Stimulated activated naive CD8-positive, alpha-beta T cell treated with anti-CD3 and anti-CD28 coated beads, Interleukin-15, amount 100 ng/mL, for 72 hours (primary cell): ENCODE measurements at regions not wholly inside any gene's neighbourhood (a gene's known extent, or its start where the extent isn't known, plus 50 kb on each side); places are given as distances from the start of the nearest gene placed in this dataset.
"Not testable (repeated sequence)": the region's sequence is repeated elsewhere in the genome, so short reads cannot be mapped to it uniquely, and the experiment has no call there.

Experiments used
- ATAC-seq: fragments of 150-1000 bp; cut with Tn5 transposase; 2 replicates; pipeline ENCODE4 v1.10.0; 2021; ENCODE audit warnings: mild to moderate bottlenecking, moderate library complexity
- DNase-seq, 2 donors: peaks; one replicate each; pipeline ENCODE4 v3.0.0; 2021 to 2022
- H3K27ac Mint-ChIP-seq, 2 donors: one replicate each; pipeline ENCODE4 v1.8.0; 2022; ENCODE audit warnings: mild to moderate bottlenecking in 2 of 2, mixed read lengths in 2 of 2, moderate library complexity in 2 of 2
- H3K27me3 Mint-ChIP-seq: one replicate; pipeline ENCODE4 v1.8.0; 2022; ENCODE audit warnings: mixed read lengths
- H3K4me1 Mint-ChIP-seq: one replicate; pipeline ENCODE4 v1.8.0; 2022; ENCODE audit warnings: mild to moderate bottlenecking, mixed read lengths
- H3K4me3 Mint-ChIP-seq, 2 donors: one replicate each; pipeline ENCODE4 v1.8.0; 2022; ENCODE audit warnings: mild to moderate bottlenecking in 2 of 2, mixed read lengths in 2 of 2, moderate library complexity in 1 of 2
- H3K9me3 Mint-ChIP-seq, 2 donors: one replicate each; pipeline ENCODE4 v1.8.0; 2022; ENCODE audit warnings: mixed read lengths in 2 of 2

DNA sequence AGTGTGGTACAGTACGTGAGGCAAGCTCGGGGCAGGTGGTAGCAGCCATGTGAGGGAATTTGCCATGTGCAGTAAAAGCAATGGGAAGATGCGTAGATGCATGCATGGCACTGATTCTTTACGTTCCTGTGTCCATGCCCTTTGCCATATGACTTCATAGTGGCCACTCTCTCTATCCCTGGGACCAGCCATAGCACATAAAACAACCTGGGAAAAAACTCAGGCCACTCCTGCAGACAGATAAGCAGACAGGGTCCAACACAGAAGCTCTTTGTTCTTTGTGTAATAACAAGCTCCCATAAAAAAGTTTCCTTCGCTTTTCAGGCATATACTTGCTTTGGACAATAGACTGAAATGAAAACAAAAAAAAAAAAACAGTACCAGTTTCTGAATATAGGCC, 622.4 kb upstream of the POM121L12 start:
- Mint-ChIP-seq H3K9me3 (peaks cover 0 to 7% of the 10 kb centered on the region in 2 donors), H3K4me1 (no peaks in the 10 kb centered on the region), H3K27me3 (no peaks in the 10 kb centered on the region), H3K27ac (no peak overlapping the region), H3K4me3 (no peak overlapping the region)
- DNase-seq: no peak
- ATAC-seq: no peak

DNA sequence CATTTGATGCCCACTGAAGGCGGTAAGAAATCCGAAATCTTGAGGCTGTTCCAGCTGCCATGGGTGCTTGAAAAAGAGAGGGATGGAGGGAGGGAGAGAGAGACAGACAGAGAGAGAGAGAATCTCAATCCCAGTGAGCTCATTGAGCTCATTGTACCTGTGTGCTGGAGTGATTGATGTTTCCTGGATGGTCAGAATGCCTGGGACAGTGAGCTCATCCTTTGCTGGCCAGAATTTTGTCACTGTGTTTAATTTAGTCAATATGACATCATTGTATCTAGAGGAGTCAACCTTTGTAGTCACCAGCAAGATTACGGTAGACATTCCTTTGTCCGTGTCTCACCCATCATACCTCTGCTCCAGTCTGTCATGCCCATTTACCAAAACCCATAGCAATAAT, 625.4 kb upstream of the POM121L12 start:
- no peak overlapping the region for H3K4me3 Mint-ChIP-seq
- no peak for DNase-seq
- H3K27me3 Mint-ChIP-seq: no peaks in the 10 kb centered on the region

DNA sequence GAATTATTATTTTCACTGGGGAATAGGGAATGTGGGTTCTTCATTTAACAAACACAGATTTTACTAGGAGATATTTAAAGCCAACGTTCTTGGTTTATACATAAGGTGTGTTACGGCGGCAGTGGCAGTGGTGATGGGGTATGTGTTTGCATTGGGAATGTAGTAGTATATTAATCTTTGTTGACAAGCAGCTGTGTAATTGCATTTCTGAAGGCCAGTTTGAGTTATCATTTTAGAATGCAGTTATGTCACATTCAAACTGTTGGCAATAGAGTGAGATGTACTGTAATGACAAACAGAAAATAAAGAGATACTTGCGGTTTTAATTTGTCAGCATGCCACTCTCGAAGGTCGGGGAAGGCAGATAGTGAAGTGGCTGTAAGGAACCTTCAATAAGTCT, 628.6 kb upstream of the POM121L12 start:
- Mint-ChIP-seq H3K27me3 (no peaks in the 10 kb centered on the region), H3K9me3 (peaks cover 0 to 7% of the 10 kb centered on the region in 2 donors), H3K4me3 (no peak overlapping the region), H3K4me1 (no peaks in the 10 kb centered on the region), H3K27ac (no peak overlapping the region)
- DNase-seq: no peak
- ATAC-seq: no peak

More for the DNA sequence above, 625.4 kb upstream of the POM121L12 start:
- no peaks in the 10 kb centered on the region for H3K4me1 Mint-ChIP-seq
- peaks cover 0 to 7% of the 10 kb centered on the region in 2 donors for H3K9me3 Mint-ChIP-seq
- no peak overlapping the region for H3K27ac Mint-ChIP-seq
- no peak for ATAC-seq

DNA sequence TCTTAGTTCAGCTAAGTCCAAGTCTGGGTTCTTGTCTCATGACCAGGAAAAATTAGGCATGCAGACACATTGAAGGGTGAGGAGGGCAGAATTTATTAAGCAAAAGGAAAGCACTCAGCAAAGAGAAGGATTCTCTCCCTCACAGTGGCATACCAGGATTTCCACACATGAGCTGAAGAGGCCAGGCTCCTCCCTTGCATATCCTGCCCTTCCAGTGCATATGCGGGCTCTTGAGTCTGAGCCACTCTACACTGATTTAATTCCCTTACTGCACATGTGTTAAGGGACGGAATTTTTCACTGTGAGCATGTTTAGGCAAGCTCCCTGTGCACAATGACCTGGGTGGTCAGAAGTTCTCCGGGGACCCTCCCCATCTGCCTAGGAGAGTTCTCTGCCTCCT, 652.7 kb upstream of the POM121L12 start:
- no peak for ATAC-seq

DNA sequence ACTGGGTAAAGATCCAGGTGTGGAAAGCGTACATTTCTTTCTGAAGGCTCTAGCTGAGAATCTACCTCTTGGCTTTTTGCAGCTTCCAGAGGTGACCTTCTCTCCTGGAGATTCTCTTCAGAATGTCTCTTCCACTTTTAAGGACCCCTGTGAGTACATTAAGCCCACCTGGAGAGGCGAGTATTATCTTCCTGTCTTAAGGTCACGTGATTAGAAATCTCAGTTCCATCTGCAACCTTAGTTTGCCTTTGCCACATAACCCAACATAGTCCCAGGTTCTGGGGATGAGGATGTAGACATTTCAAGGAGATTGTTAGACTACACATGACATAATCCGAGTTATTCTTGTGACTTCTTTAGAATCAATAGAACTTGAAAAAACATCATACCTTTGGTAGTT, 665.5 kb upstream of the POM121L12 start:
- ATAC-seq (no peak), DNase-seq (no peak)
- Mint-ChIP-seq H3K9me3 (no peaks in the 10 kb centered on the region), H3K4me1 (no peaks in the 10 kb centered on the region), H3K27ac (no peak overlapping the region), H3K27me3 (no peaks in the 10 kb centered on the region), H3K4me3 (no peak overlapping the region)

More for the DNA sequence above, 652.7 kb upstream of the POM121L12 start:
- Mint-ChIP-seq H3K27ac (no peak overlapping the region), H3K27me3 (no peaks in the 10 kb centered on the region), H3K4me3 (no peak overlapping the region), H3K9me3 (peaks cover 0 to 14% of the 10 kb centered on the region in 2 donors), H3K4me1 (no peaks in the 10 kb centered on the region)
- no peak for DNase-seq

DNA sequence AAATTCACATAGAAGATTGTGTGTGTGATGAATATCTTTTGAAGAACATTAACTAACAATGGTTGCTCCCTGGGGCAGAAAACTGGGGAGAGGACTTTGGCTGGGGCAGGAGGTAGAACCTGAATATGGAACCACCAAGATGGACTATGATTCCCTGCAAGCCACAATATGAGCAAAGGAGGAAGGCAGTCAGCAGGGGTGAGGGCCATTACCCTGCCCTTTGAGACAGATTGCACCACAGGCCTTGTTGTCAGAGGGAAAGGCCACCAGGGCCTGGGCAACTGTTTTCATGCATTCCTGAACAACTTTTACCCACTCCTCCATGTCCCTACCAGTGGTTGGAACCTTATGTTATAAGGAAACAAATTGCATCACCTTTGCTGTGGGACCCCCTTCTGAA, 670.1 kb upstream of the POM121L12 start:
- no peak overlapping the region for H3K27ac Mint-ChIP-seq
- peaks cover 0 to 3% of the 10 kb centered on the region in 2 donors for H3K9me3 Mint-ChIP-seq
- no peak overlapping the region for H3K4me3 Mint-ChIP-seq
- H3K27me3 Mint-ChIP-seq: no peaks in the 10 kb centered on the region
- H3K4me1 Mint-ChIP-seq: no peaks in the 10 kb centered on the region
- DNase-seq (no peak), ATAC-seq (no peak)

DNA sequence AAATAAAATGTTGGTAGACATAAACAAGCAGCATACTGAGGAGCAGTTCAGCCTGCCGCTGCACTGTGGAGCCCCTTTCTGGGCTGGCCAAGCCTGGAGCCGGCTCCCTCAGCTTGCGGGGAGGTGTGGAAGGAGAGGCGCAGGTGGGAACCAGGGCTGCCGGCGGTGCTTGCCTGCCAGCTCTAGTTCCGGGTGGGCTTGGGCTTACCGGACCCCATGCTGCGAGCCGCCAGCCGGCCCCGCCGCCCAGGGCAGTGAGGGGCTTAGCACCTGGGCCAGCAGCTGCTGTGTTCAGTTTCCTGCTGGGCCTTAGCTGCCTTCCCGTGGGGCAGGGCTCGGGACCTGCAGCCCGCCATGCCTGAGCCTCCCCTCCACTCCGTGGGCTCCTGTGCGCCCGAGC, 672.9 kb upstream of the POM121L12 start:
- ATAC-seq: no peak
- H3K9me3 Mint-ChIP-seq: peaks cover 0 to 3% of the 10 kb centered on the region in 2 donors
- H3K4me3 Mint-ChIP-seq: no peak overlapping the region
- H3K27ac Mint-ChIP-seq: no peak overlapping the region
- DNase-seq: no peak
- no peaks in the 10 kb centered on the region for H3K4me1 Mint-ChIP-seq
- no peaks in the 10 kb centered on the region for H3K27me3 Mint-ChIP-seq

DNA sequence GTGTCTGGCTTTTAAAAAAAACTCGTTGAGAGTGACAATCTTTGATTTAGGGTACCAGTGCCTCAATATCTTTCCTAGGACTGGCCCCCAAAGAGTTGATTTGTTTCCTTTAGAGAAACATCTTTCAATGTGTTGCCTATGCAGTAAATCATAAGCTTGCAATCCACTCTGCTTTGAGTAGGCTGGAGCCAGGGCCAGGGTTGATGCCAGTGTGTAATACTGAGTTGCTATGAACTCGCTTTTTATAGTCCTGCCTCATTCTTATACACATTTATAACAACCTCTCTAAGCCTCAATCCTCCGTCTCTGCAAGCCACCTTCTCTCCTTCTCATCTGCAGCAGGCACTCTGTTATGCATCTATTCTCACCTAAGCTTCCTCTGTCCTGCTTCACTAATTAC, 674.9 kb upstream of the POM121L12 start:
- no peak overlapping the region for H3K4me3 Mint-ChIP-seq
- DNase-seq (no peak), ATAC-seq (no peak)
- H3K4me1 Mint-ChIP-seq: no peaks in the 10 kb centered on the region
- H3K9me3 Mint-ChIP-seq: peaks cover 0 to 9% of the 10 kb centered on the region in 2 donors
- no peaks in the 10 kb centered on the region for H3K27me3 Mint-ChIP-seq
- H3K27ac Mint-ChIP-seq: no peak overlapping the region

DNA sequence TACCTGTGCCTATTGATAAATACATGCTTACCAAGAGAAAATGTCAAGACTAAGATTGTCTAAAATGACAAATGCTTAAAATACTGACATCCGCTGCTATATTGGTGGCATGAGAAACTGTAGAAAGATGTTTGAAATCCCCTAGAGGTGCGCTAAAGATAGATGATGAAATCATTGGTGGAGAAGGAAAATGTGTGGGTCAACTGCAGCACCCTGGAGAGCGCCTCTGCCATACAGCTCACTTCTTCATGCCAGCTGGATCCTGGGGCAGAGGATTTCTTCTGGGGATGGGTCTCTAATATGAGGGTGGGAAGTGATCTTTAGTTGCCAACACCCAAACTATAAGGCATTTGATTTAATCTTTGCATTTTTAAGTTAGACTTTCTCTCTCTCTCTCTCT, 680.4 kb upstream of the POM121L12 start:
- Mint-ChIP-seq H3K27ac (no peak overlapping the region), H3K4me3 (no peak overlapping the region), H3K27me3 (no peaks in the 10 kb centered on the region), H3K4me1 (no peaks in the 10 kb centered on the region), H3K9me3 (peaks cover 11 to 17% of the 10 kb centered on the region in 2 donors)
- DNase-seq: no peak
- no peak for ATAC-seq

DNA sequence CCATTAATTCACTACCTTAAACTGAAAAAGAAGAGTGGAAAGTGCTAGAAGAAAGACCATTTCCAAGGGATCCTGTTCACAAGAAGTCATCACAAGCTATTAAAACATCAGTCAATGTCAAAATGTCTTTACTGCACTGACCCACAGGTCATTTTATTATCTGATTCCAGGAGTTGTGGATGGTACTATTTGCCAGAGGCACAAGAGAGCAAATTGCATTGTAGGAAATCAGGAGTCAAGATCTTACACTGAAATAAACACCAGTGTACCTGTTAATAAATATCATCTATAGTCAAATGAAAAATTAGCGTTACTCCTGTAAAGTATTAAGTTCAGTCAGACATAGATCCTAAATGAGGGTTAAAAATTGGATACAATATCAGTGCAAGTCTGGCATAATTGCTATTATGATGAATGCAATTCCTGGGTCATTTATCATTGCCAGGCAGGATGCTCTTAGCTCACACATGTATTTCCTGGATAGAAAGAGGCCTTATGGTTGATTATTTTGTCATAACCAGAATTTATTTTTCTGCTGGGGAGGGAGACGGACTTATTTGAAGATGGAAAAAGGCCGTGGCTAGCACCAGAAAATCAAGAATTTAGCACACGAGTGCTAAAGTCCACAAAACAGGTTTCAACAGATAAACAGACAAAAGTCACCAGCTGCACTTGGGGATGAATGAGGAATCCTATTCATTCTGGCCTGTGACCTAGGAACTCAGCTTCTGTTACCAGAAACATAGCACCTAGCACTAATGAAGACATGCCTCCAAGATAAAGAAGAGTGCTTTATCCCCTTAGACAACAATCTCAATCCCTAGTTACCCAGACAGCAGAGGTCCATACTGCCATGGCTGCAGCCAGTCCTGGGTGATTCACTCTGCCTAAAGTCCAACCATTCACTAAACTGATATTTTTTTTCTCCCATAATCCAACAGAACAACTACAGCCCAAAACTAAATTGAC, 683.1 kb upstream of the POM121L12 start:
- ATAC-seq: no peak
- no peak overlapping the region for H3K4me3 Mint-ChIP-seq
- H3K27me3 Mint-ChIP-seq: no peaks in the 10 kb centered on the region
- no peak overlapping the region for H3K27ac Mint-ChIP-seq
- no peak for DNase-seq
- H3K4me1 Mint-ChIP-seq: no peaks in the 10 kb centered on the region
- peaks cover 11 to 17% of the 10 kb centered on the region in 2 donors for H3K9me3 Mint-ChIP-seq

DNA sequence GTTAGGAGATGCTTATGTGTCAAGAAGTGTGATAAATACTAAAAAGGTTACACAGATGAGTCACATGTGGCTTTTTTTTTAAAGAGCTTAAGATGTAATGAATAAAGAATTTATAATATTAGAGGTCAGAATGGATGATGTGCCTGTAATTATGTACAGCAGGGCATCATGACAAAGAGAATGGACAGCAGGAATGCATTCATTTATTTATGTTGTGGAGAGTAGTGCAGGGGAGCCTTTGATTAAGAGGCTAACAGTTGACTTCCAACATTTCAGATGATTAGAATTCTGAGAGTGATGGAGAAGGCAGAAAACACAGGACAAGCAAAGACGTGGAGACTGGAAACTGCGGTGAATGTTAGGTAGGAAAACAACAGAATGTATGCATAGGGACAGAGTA, 691.4 kb upstream of the POM121L12 start:
- Mint-ChIP-seq H3K27me3 (no peaks in the 10 kb centered on the region), H3K4me1 (no peaks in the 10 kb centered on the region), H3K27ac (no peak overlapping the region), H3K9me3 (peaks cover 4 to 5% of the 10 kb centered on the region in 2 donors), H3K4me3 (no peak overlapping the region)
- ATAC-seq (no peak), DNase-seq (no peak)

DNA sequence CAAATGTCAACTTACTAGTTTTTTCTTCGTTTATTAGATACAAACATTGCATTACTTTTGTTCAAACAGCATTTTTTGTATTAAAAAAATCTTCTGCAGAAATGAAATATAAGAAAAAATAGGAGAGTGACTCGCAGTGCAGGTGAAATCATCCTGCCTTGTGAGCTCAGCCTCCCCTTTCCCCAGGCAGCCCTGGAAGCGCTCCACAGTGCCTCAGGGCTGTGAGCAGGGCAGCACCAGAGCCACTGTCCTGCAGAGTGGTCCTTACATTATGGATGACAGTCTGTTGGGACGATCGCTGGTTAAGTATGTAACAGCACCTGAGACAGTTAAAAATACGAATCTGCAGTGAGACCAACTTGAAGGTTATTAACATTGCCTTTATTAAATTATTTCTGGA, 695.4 kb upstream of the POM121L12 start:
- H3K27ac Mint-ChIP-seq: no peak overlapping the region
- no peaks in the 10 kb centered on the region for H3K27me3 Mint-ChIP-seq
- ATAC-seq (no peak), DNase-seq (no peak)
- peaks cover 4 to 5% of the 10 kb centered on the region in 2 donors for H3K9me3 Mint-ChIP-seq
- no peak overlapping the region for H3K4me3 Mint-ChIP-seq
- H3K4me1 Mint-ChIP-seq: no peaks in the 10 kb centered on the region

DNA sequence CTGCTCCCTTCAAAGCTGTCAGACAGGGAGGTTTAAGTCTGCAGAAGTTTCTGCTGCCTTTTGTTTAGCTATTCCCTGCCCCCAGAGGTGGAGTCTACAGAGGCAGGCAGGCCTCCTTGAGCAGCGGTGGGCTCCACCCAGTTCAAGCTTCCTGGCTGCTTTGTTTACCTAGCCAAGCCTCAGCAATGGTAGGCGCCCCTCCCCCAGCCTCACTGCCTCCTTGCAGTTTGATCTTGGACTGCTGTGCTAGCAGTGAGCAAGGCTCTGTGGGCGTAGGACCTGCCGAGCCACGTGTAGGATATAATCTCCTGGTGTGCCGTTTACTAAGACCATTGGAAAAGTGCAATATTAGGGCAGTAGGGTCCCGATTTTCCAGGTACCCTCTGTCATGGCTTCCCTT, 707.1 kb upstream of the POM121L12 start:
- H3K27ac Mint-ChIP-seq, H3K4me1 Mint-ChIP-seq, H3K4me3 Mint-ChIP-seq, ATAC-seq, H3K27me3 Mint-ChIP-seq: not testable (repeated sequence)
- peaks cover 7 to 14% of the 10 kb centered on the region in 2 donors for H3K9me3 Mint-ChIP-seq
- DNase-seq: peak in 1 of 2 donors; percentile 11

DNA sequence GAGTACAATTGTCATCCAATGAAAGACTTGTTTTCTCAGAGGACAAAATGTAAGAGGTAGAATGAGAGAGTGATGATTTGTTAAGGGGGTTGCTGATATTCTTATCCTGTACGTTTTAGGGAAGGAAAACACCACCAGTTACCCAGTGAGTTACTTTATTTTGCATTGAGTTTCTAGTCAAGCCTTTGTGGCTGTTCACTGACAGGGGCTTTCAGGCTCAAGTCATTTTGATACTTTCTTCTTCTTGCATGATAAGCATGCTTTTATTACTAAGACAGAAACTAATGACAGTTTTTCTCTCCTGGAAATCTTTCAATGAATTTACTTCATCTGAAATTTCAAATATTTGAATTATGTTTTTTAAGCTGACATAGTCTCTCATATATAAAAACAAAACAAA, 710.2 kb upstream of the POM121L12 start:
- Mint-ChIP-seq H3K4me3 (no peak overlapping the region), H3K9me3 (peaks cover 8 to 14% of the 10 kb centered on the region in 2 donors), H3K4me1 (no peaks in the 10 kb centered on the region), H3K27me3 (no peaks in the 10 kb centered on the region), H3K27ac (no peak overlapping the region)
- DNase-seq: no peak
- ATAC-seq: peak; percentile 42

DNA sequence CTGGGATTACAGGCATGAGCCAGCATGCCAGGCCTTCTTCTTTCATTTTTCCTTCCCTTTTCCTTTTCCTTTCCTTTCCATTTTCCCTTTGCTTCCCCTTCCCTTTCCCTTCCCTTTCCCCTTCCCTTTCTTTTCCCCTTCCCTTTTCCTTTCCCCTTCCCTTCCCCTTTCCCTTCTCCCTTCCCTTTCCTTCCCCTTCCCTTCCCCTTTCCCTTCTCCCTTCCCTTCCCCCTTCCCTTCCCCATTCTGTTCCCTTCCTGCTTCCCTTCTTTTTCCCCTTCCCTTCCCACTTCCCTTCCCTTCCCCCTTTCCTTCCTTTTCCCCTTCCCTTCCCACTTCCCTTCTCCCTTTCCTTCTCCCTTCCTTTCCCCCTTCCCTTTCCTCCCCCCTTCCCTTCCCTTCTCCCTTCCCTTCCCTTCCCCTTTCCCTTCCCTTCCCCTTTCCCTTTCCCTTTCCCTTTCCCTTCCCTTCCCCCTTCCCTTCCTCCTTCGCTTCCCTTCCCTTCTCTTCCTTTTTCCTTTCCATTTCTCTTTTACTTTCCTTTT, 712.2 kb upstream of the POM121L12 start:
- no peak for ATAC-seq
- H3K9me3 Mint-ChIP-seq: peaks cover 4 to 8% of the 10 kb centered on the region in 2 donors

DNA sequence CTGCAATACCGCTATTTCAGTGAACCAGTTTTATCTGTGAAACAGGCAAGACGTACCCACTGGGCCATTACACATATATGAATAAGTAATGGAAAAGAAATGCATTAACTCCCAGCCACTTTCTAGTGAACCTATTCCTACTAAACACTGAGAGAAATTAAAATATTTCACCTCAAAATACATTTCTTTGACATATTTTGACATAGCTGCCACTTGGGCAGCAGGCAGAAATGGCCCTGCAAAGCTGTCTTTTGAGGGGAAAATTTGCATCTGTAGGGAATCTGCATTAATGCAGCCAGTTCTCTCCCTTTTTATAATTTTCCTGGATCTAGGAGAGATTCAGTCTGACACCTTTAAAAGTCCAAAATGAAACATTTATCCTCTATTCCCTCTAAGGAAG, 714.8 kb upstream of the POM121L12 start:
- H3K4me3 Mint-ChIP-seq: no peak overlapping the region
- no peaks in the 10 kb centered on the region for H3K27me3 Mint-ChIP-seq
- H3K27ac Mint-ChIP-seq: no peak overlapping the region
- H3K4me1 Mint-ChIP-seq: no peaks in the 10 kb centered on the region
- DNase-seq: no peak
- peaks cover 6 to 8% of the 10 kb centered on the region in 2 donors for H3K9me3 Mint-ChIP-seq
- ATAC-seq: no peak

More for the DNA sequence above, 712.2 kb upstream of the POM121L12 start:
- no peaks in the 10 kb centered on the region for H3K27me3 Mint-ChIP-seq
- H3K27ac Mint-ChIP-seq: no peak overlapping the region
- H3K4me1 Mint-ChIP-seq: no peaks in the 10 kb centered on the region
- H3K4me3 Mint-ChIP-seq: no peak overlapping the region
- no peak for DNase-seq
